HG03460 (cell line): ENCODE measurements at regions not wholly inside any gene's neighbourhood (a gene's known extent, or its start where the extent isn't known, plus 50 kb on each side); places are given as distances from the start of the nearest gene placed in this dataset.
"Not testable (repeated sequence)": the region's sequence is repeated elsewhere in the genome, so short reads cannot be mapped to it uniquely, and the experiment has no call there.

ENCODE experiments used
- ATAC-seq: cut with Tn5 transposase; IDR thresholded peaks from one replicate; pipeline ENCODE4 v1.9.1; 2021; ENCODE audit not compliant: unreplicated experiment

GRCh38 chr13:90336507-90336906 is 1011.0 kb upstream of the MIR17HG start:
- no peak for ATAC-seq

GRCh38 chr13:90341348-90341747 is 1006.1 kb upstream of the MIR17HG start:
- ATAC-seq, result not testable (repeated sequence)

- not testable (repeated sequence) for ATAC-seq
Observed at GRCh38 chr13:90348477-90349136, 998.9 kb upstream of the MIR17HG start.

GRCh38 chr13:90352763-90353162 is 994.7 kb upstream of the MIR17HG start:
- ATAC-seq, result no peak

- no peak for ATAC-seq
Observed at GRCh38 chr13:90355162-90355751, 992.2 kb upstream of the MIR17HG start.

- no peak for ATAC-seq
Observed at GRCh38 chr13:90360785-90361184, 986.7 kb upstream of the MIR17HG start.

- ATAC-seq, result no peak
Observed at GRCh38 chr13:90362707-90363106, 984.8 kb upstream of the MIR17HG start.

GRCh38 chr13:90365130-90365529 is 982.4 kb upstream of the MIR17HG start:
- no peak for ATAC-seq

GRCh38 chr13:90374168-90374567 is 973.3 kb upstream of the MIR17HG start:
- ATAC-seq, result no peak

- ATAC-seq, result no peak
Observed at GRCh38 chr13:90375851-90376250, 971.6 kb upstream of the MIR17HG start.

- no peak for ATAC-seq
Observed at GRCh38 chr13:90382425-90382824, 965.1 kb upstream of the MIR17HG start.

GRCh38 chr13:90385781-90386489 is 961.6 kb upstream of the MIR17HG start:
- no peak for ATAC-seq

GRCh38 chr13:90388887-90389452 is 958.5 kb upstream of the MIR17HG start:
- ATAC-seq, result no peak

GRCh38 chr13:90389537-90389936 is 958.0 kb upstream of the MIR17HG start:
- ATAC-seq, result no peak

- ATAC-seq, result no peak
Observed at GRCh38 chr13:90393408-90393807, 954.1 kb upstream of the MIR17HG start.

GRCh38 chr13:90395348-90395747 is 952.1 kb upstream of the MIR17HG start:
- ATAC-seq, result no peak

- no peak for ATAC-seq
Observed at GRCh38 chr13:90395846-90396245, 951.6 kb upstream of the MIR17HG start.

- no peak for ATAC-seq
Observed at GRCh38 chr13:90396266-90396665, 951.2 kb upstream of the MIR17HG start.

GRCh38 chr13:90397503-90397902 is 950.0 kb upstream of the MIR17HG start:
- ATAC-seq, result no peak

- no peak for ATAC-seq
Observed at GRCh38 chr13:90400372-90400771, 947.1 kb upstream of the MIR17HG start.

- ATAC-seq, result no peak
Observed at GRCh38 chr13:90401150-90401549, 946.3 kb upstream of the MIR17HG start.

GRCh38 chr13:90402102-90402501 is 945.4 kb upstream of the MIR17HG start:
- ATAC-seq, result no peak
